CD8-positive, alpha-beta memory T cell (primary cell): ENCODE measurements at regions not wholly inside any gene's neighbourhood (a gene's known extent, or its start where the extent isn't known, plus 50 kb on each side); places are given as distances from the start of the nearest gene placed in this dataset.

Experiments used
- CTCF ChIA-PET: fragments of 350-600 bp; sonication (Branson Sonifier 250); formaldehyde crosslinking; loops from one replicate; lab custom pipeline; 2021; ENCODE audit warnings: antibody characterized with exemption; lab: Charles Lee
- POLR2A ChIA-PET: fragments of 350-600 bp; sonication (Branson Sonifier 250); formaldehyde crosslinking; loops from one replicate; lab custom pipeline; 2021; ENCODE audit warnings: antibody characterized with exemption; lab: Charles Lee
- DNase-seq, 5 donors: peaks; one replicate each; pipeline versions ENCODE4 v3.0.0 to v3.0.0-alpha.2; 2020 to 2022; ENCODE audit warnings: mixed read lengths in 1 of 5
- H3K27ac ChIP-seq: one replicate; pipeline ENCODE4 v1.7.0; 2013; ENCODE audit warnings: low read depth, mild to moderate bottlenecking, low read length, moderate library complexity
- H3K27me3 ChIP-seq: 2 replicates; pipeline ENCODE4 v1.7.0; 2013; ENCODE audit warnings: low read length, mild to moderate bottlenecking; ENCODE audit not compliant: insufficient read depth, poor library complexity, severe bottlenecking
- H3K36me3 ChIP-seq: 2 replicates; pipeline ENCODE4 v1.7.0; 2013; ENCODE audit warnings: mild to moderate bottlenecking, low read length, moderate library complexity; ENCODE audit not compliant: insufficient read depth
- H3K4me1 ChIP-seq: 2 replicates; pipeline ENCODE4 v1.7.0; 2013; ENCODE audit warnings: mild to moderate bottlenecking, low read length, moderate library complexity; ENCODE audit not compliant: insufficient read depth
- H3K4me3 ChIP-seq: 2 replicates; pipeline ENCODE4 v1.7.0; 2013; ENCODE audit warnings: mild to moderate bottlenecking, low read length
- H3K9me3 ChIP-seq: 2 replicates; pipeline ENCODE4 v1.7.0; 2013; ENCODE audit warnings: mild to moderate bottlenecking, low read length
- H3K27ac Mint-ChIP-seq, 8 donors: one replicate each; pipeline ENCODE4 v1.8.0; 2020 to 2021; ENCODE audit warnings: mixed read lengths in 8 of 8, mild to moderate bottlenecking in 6 of 8, inconsistent platforms in 3 of 8, moderate library complexity in 3 of 8
- H3K27me3 Mint-ChIP-seq, 2 donors: one replicate each; pipeline ENCODE4 v1.8.0; 2020 to 2021; ENCODE audit warnings: mixed read lengths in 2 of 2, mild to moderate bottlenecking in 1 of 2, moderate library complexity in 1 of 2
- H3K36me3 Mint-ChIP-seq, 3 donors: one replicate each; pipeline ENCODE4 v1.8.0; 2020 to 2021; ENCODE audit warnings: mixed read lengths in 3 of 3, inconsistent platforms in 1 of 3, mild to moderate bottlenecking in 1 of 3
- H3K4me1 Mint-ChIP-seq, 3 donors: one replicate each; pipeline ENCODE4 v1.8.0; 2020 to 2021; ENCODE audit warnings: mixed read lengths in 3 of 3, inconsistent platforms in 1 of 3, mild to moderate bottlenecking in 1 of 3
- H3K4me3 Mint-ChIP-seq, 7 donors: one replicate each; pipeline ENCODE4 v1.8.0; 2020 to 2021; ENCODE audit warnings: mixed read lengths in 7 of 7, mild to moderate bottlenecking in 6 of 7, moderate library complexity in 4 of 7, inconsistent platforms in 2 of 7
- H3K9me3 Mint-ChIP-seq, 5 donors: one replicate each; pipeline ENCODE4 v1.8.0; 2020 to 2022; ENCODE audit warnings: mixed read lengths in 5 of 5, mild to moderate bottlenecking in 3 of 5, moderate library complexity in 2 of 5, inconsistent platforms in 1 of 5

- Histone ChIP-seq H3K27ac (no peak overlapping the region), H3K4me3 (no peak overlapping the region), H3K36me3 (no peaks in the 10 kb centered on the region), H3K4me1 (no peaks in the 10 kb centered on the region), H3K27me3 (no peaks in the 10 kb centered on the region), H3K9me3 (no peaks in the 10 kb centered on the region)
- no peaks in the 10 kb centered on the region for H3K4me1 Mint-ChIP-seq
- no peak for DNase-seq
- H3K9me3 Mint-ChIP-seq, result no peaks in the 10 kb centered on the region
- peaks cover 0 to 5% of the 10 kb centered on the region in 2 donors for H3K27me3 Mint-ChIP-seq
- ChIA-PET CTCF (no interaction called here), POLR2A (no interaction called here)
- no peak overlapping the region for H3K4me3 Mint-ChIP-seq
- no peaks in the 10 kb centered on the region for H3K36me3 Mint-ChIP-seq
- H3K27ac Mint-ChIP-seq, result no peak overlapping the region
Observed at GRCh38 chr12:28851781-28852180, 297.3 kb upstream of the FAR2 start.

GRCh38 chr12:28855761-28856310 lies 293.2 kb upstream of the FAR2 start:
- Mint-ChIP-seq H3K27me3 (peaks cover 0 to 2% of the 10 kb centered on the region in 2 donors), H3K27ac (no peak overlapping the region), H3K4me1 (no peaks in the 10 kb centered on the region), H3K36me3 (no peaks in the 10 kb centered on the region), H3K9me3 (no peaks in the 10 kb centered on the region), H3K4me3 (no peak overlapping the region)
- Histone ChIP-seq H3K9me3 (no peaks in the 10 kb centered on the region), H3K4me3 (no peak overlapping the region), H3K27ac (no peak overlapping the region), H3K36me3 (no peaks in the 10 kb centered on the region), H3K4me1 (no peaks in the 10 kb centered on the region), H3K27me3 (no peaks in the 10 kb centered on the region)
- POLR2A ChIA-PET, result no interaction called here
- DNase-seq, result no peak
- CTCF ChIA-PET, result no interaction called here

GRCh38 chr12:28857369-28857768 lies 291.7 kb upstream of the FAR2 start:
- no peak for DNase-seq
- Histone ChIP-seq H3K27ac (no peak overlapping the region), H3K4me3 (no peak overlapping the region), H3K9me3 (no peaks in the 10 kb centered on the region), H3K4me1 (no peaks in the 10 kb centered on the region), H3K36me3 (no peaks in the 10 kb centered on the region), H3K27me3 (no peaks in the 10 kb centered on the region)
- H3K4me1 Mint-ChIP-seq, result no peaks in the 10 kb centered on the region
- H3K27me3 Mint-ChIP-seq, result peaks cover 0 to 2% of the 10 kb centered on the region in 2 donors
- ChIA-PET POLR2A (no interaction called here), CTCF (no interaction called here)
- H3K27ac Mint-ChIP-seq, result no peak overlapping the region
- no peaks in the 10 kb centered on the region for H3K36me3 Mint-ChIP-seq
- H3K4me3 Mint-ChIP-seq, result no peak overlapping the region
- peaks cover 0 to 2% (median 0%) of the 10 kb centered on the region in 5 donors for H3K9me3 Mint-ChIP-seq

GRCh38 chr12:28859551-28859950 lies 289.5 kb upstream of the FAR2 start:
- ChIA-PET POLR2A (no interaction called here), CTCF (no interaction called here)
- H3K36me3 Mint-ChIP-seq, result no peaks in the 10 kb centered on the region
- no peak for DNase-seq
- no peaks in the 10 kb centered on the region for H3K36me3 ChIP-seq
- peaks cover 0 to 4% (median 0%) of the 10 kb centered on the region in 5 donors for H3K9me3 Mint-ChIP-seq
- no peaks in the 10 kb centered on the region for H3K27me3 ChIP-seq
- H3K4me3 ChIP-seq, result no peak overlapping the region
- no peak overlapping the region for H3K4me3 Mint-ChIP-seq
- H3K27ac ChIP-seq, result no peak overlapping the region
- no peaks in the 10 kb centered on the region for H3K9me3 ChIP-seq
- peaks cover 0 to 2% of the 10 kb centered on the region in 2 donors for H3K27me3 Mint-ChIP-seq
- no peaks in the 10 kb centered on the region for H3K4me1 ChIP-seq
- no peak overlapping the region for H3K27ac Mint-ChIP-seq
- no peaks in the 10 kb centered on the region for H3K4me1 Mint-ChIP-seq

GRCh38 chr12:28865776-28866175 lies 283.3 kb upstream of the FAR2 start:
- H3K4me3 Mint-ChIP-seq, result no peak overlapping the region
- Histone ChIP-seq H3K36me3 (no peaks in the 10 kb centered on the region), H3K27ac (no peak overlapping the region), H3K4me3 (no peak overlapping the region), H3K27me3 (no peaks in the 10 kb centered on the region), H3K4me1 (no peaks in the 10 kb centered on the region), H3K9me3 (no peaks in the 10 kb centered on the region)
- DNase-seq, result no peak
- H3K27me3 Mint-ChIP-seq, result no peaks in the 10 kb centered on the region
- no peaks in the 10 kb centered on the region for H3K4me1 Mint-ChIP-seq
- peaks cover 0 to 4% (median 0%) of the 10 kb centered on the region in 5 donors for H3K9me3 Mint-ChIP-seq
- no peaks in the 10 kb centered on the region for H3K36me3 Mint-ChIP-seq
- CTCF ChIA-PET, result no interaction called here
- POLR2A ChIA-PET, result no interaction called here
- no peak overlapping the region for H3K27ac Mint-ChIP-seq

- Mint-ChIP-seq H3K36me3 (no peaks in the 10 kb centered on the region), H3K27me3 (no peaks in the 10 kb centered on the region), H3K27ac (no peak overlapping the region), H3K9me3 (peaks cover 0 to 2% (median 0%) of the 10 kb centered on the region in 5 donors), H3K4me1 (no peaks in the 10 kb centered on the region), H3K4me3 (no peak overlapping the region)
- ChIA-PET POLR2A (no interaction called here), CTCF (no interaction called here)
- Histone ChIP-seq H3K36me3 (no peaks in the 10 kb centered on the region), H3K27me3 (no peaks in the 10 kb centered on the region), H3K4me3 (no peak overlapping the region), H3K27ac (no peak overlapping the region), H3K4me1 (no peaks in the 10 kb centered on the region), H3K9me3 (no peaks in the 10 kb centered on the region)
- no peak for DNase-seq
Observed at GRCh38 chr12:28866296-28866695, 282.8 kb upstream of the FAR2 start.

GRCh38 chr12:28866715-28867503 lies 282.2 kb upstream of the FAR2 start:
- no peak overlapping the region for H3K4me3 ChIP-seq
- no peaks in the 10 kb centered on the region for H3K36me3 ChIP-seq
- no peaks in the 10 kb centered on the region for H3K9me3 ChIP-seq
- ChIA-PET POLR2A (no interaction called here), CTCF (no interaction called here)
- no peak for DNase-seq
- H3K27me3 Mint-ChIP-seq, result no peaks in the 10 kb centered on the region
- H3K4me3 Mint-ChIP-seq, result no peak overlapping the region
- no peaks in the 10 kb centered on the region for H3K36me3 Mint-ChIP-seq
- no peak overlapping the region for H3K27ac Mint-ChIP-seq
- H3K27ac ChIP-seq, result no peak overlapping the region
- H3K4me1 Mint-ChIP-seq, result no peaks in the 10 kb centered on the region
- no peaks in the 10 kb centered on the region for H3K27me3 ChIP-seq
- H3K9me3 Mint-ChIP-seq, result peaks cover 0 to 2% (median 0%) of the 10 kb centered on the region in 5 donors
- H3K4me1 ChIP-seq, result no peaks in the 10 kb centered on the region

- H3K4me3 ChIP-seq, result no peak overlapping the region
- no peak for DNase-seq
- H3K9me3 ChIP-seq, result no peaks in the 10 kb centered on the region
- peaks cover 0 to 2% (median 0%) of the 10 kb centered on the region in 5 donors for H3K9me3 Mint-ChIP-seq
- no peaks in the 10 kb centered on the region for H3K36me3 ChIP-seq
- H3K27me3 Mint-ChIP-seq, result no peaks in the 10 kb centered on the region
- H3K36me3 Mint-ChIP-seq, result no peaks in the 10 kb centered on the region
- H3K27ac Mint-ChIP-seq, result no peak overlapping the region
- ChIA-PET CTCF (no interaction called here), POLR2A (no interaction called here)
- no peaks in the 10 kb centered on the region for H3K27me3 ChIP-seq
- no peak overlapping the region for H3K27ac ChIP-seq
- H3K4me3 Mint-ChIP-seq, result no peak overlapping the region
- H3K4me1 ChIP-seq, result no peaks in the 10 kb centered on the region
- no peaks in the 10 kb centered on the region for H3K4me1 Mint-ChIP-seq
Observed at GRCh38 chr12:28868414-28868813, 280.7 kb upstream of the FAR2 start.
